MM.1S (cell line): ENCODE measurements at regions not wholly inside any gene's neighbourhood (a gene's known extent, or its start where the extent isn't known, plus 50 kb on each side); places are given as distances from the start of the nearest gene placed in this dataset.

ENCODE experiments used
- CTCF ChIP-seq: fragments of 300-600 bp; sonication (generic); IDR thresholded peaks from 2 replicates; pipeline ENCODE4 v1.5.1; 2016; ENCODE audit warnings: antibody characterized with exemption, low read length, mixed read lengths
- EZH2 ChIP-seq: fragments of 300-600 bp; sonication (generic); optimal IDR thresholded peaks from 2 replicates; pipeline ENCODE3; 2017; ENCODE audit warnings: low read depth, mild to moderate bottlenecking, antibody characterized with exemption, low read length, mixed read lengths

DNA sequence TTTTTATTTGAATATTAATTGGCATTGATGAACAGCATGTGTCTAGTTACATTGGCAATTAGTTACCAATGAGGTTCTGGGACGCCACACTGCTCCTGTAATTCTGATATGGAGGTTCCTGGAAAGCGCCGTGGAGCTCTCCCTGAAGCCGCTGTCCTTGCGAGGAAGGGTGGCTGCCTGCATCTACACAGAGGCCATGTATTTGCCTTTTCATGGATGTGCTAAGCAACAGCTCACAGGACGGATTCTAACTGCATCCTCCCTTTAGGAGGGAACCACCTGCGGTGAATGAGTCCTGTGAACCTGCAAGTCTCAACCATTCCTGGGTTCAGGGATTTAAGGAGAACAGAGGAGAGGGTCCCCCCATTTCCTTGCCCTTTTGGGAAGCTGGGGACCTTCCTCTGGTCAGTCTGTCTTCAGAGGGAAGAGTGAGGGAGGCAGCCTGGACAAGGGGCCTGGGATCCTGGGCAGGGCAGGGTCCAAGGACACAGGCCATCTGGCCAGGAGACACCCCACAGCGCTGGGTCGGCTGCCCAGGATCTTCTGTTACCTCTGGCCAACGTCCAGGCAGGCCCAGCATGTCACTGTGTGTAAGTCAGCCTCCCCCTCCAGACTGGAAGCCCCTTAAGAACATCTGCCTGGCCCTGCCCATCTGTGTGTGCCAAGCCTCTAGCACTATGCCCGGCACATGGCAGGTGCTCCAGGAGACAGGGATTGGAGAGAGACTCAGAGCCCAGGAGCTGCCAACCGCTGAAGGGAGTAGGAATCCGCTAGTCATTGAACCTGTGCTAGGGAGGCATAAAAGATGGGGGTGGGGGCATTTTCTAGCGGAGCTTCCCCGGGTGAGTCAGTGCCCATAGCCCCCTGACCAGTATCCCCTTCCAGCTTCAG, 314.1 kb upstream of the TNRC6C start:
- TF ChIP-seq CTCF (no peak), EZH2 (no peak)
